ENCODE measurements at regions not wholly inside any gene's neighbourhood (a gene's known extent, or its start where the extent isn't known, plus 50 kb on each side); places are given as distances from the start of the nearest gene placed in this dataset.

GRCh38 chr2:240200230-240201051 is 60.0 kb upstream of the OTOS start:
- TF ChIP-seq CTCF (IDR thresholded peaks at IDR 0.05) (no peak), EZH2 (IDR thresholded peaks at IDR 0.05) (no peak)
